GM12875 (cell line): ENCODE measurements at regions not wholly inside any gene's neighbourhood (a gene's known extent, or its start where the extent isn't known, plus 50 kb on each side); places are given as distances from the start of the nearest gene placed in this dataset.
"Not testable (repeated sequence)": the region's sequence is repeated elsewhere in the genome, so short reads cannot be mapped to it uniquely, and the experiment has no call there.

Experiments
- H3K4me3 ChIP-seq: one replicate; pipeline ENCODE4 v1.5.1; 2011; ENCODE audit warnings: low read depth, low read length, control low read depth
- TF ChIP-seq, protein P1 (sequence below): IDR thresholded peaks from 2 replicates; pipeline ENCODE4 v1.5.1; 2011; ENCODE audit warnings: low read depth, mild to moderate bottlenecking, control low read depth, inconsistent platforms, low read length, moderate library complexity, borderline replicate concordance; ENCODE audit not compliant: insufficient read depth

- no peak overlapping the region for H3K4me3 ChIP-seq
- TF ChIP-seq, protein P1, sequence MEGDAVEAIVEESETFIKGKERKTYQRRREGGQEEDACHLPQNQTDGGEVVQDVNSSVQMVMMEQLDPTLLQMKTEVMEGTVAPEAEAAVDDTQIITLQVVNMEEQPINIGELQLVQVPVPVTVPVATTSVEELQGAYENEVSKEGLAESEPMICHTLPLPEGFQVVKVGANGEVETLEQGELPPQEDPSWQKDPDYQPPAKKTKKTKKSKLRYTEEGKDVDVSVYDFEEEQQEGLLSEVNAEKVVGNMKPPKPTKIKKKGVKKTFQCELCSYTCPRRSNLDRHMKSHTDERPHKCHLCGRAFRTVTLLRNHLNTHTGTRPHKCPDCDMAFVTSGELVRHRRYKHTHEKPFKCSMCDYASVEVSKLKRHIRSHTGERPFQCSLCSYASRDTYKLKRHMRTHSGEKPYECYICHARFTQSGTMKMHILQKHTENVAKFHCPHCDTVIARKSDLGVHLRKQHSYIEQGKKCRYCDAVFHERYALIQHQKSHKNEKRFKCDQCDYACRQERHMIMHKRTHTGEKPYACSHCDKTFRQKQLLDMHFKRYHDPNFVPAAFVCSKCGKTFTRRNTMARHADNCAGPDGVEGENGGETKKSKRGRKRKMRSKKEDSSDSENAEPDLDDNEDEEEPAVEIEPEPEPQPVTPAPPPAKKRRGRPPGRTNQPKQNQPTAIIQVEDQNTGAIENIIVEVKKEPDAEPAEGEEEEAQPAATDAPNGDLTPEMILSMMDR = no peak
Observed at GRCh38 chr20:47974234-47974878, 189.1 kb upstream of the SULF2 start.

GRCh38 chr20:47973519-47974233 is 188.4 kb upstream of the SULF2 start:
- TF ChIP-seq, protein P1 = no peak
- H3K4me3 ChIP-seq = no peak overlapping the region

GRCh38 chr20:47972916-47973309 is 187.6 kb upstream of the SULF2 start:
- no peak overlapping the region for H3K4me3 ChIP-seq
- TF ChIP-seq, protein P1 = no peak

DNA sequence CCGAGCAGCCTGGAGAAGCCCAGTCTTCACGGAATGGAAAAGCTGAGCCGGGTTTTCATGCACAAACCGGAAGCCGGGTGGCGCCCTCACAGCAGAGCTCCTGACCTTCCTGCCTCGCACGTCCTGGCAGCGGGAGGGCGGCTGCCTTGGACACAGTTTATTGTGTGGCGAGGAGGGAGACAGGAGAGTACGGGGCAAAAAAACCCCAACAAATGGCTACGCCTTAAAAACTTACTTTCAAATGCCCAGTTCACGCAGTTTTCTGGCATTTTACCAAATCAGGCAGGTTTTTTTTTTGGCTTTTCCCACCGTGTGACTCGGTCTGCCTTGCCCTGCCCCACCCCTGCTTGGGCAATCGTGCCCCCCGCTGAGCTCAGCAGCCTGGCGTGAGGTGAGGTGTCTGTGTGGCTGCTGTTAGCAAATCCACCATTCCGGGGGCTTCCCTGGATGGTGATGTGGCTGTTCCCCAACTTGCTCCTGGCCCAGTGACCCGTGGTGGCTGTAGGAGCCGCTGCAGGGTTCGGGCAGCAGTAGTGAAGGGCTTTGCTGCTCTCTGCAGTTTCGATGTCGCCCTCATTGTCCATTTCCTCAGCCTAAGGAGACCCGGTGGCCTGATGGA is 187.1 kb upstream of the SULF2 start:
- H3K4me3 ChIP-seq = not testable (repeated sequence)

GRCh38 chr20:47971058-47971791 is 185.9 kb upstream of the SULF2 start:
- no peak overlapping the region for H3K4me3 ChIP-seq
- TF ChIP-seq, protein P1 = no peak

GRCh38 chr20:47970282-47970903 is 185.1 kb upstream of the SULF2 start:
- TF ChIP-seq, protein P1 = no peak
- no peak overlapping the region for H3K4me3 ChIP-seq

DNA sequence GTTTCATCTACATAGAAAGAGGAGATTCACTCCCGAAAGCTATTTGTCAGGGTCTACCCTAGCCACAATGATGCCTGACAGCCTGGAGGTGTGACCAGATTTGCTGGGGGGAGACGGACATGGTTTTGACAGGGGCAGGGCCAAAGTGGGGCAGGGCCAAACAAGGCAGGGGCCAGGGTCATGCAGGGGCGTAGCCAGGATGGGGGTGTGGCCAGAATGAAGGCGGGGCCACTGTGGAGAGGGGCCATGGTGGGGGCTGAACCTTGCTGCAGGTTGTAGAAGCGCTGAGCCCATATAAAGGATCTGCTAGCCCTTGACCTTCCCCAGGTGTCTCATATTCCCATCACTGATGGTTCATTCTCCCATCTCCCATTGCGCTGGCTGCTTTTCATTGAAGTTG is 184.1 kb upstream of the SULF2 start:
- TF ChIP-seq, protein P1 = no peak

More for the DNA sequence above, 184.1 kb upstream of the SULF2 start:
- H3K4me3 ChIP-seq = no peak overlapping the region
